NB4 (cell line): ENCODE measurements at regions not wholly inside any gene's neighbourhood (a gene's known extent, or its start where the extent isn't known, plus 50 kb on each side); places are given as distances from the start of the nearest gene placed in this dataset.

Source experiments
- POLR2A ChIP-seq: IDR thresholded peaks from 2 replicates; pipeline ENCODE4 v1.6.1; 2011; ENCODE audit warnings: mild to moderate bottlenecking; ENCODE audit not compliant: insufficient read length; ENCODE audit errors: extremely low read depth
- TF ChIP-seq, protein P1 (sequence below): IDR thresholded peaks from one replicate; pipeline ENCODE4 v1.5.1; 2012; ENCODE audit warnings: low read depth, low read length

DNA sequence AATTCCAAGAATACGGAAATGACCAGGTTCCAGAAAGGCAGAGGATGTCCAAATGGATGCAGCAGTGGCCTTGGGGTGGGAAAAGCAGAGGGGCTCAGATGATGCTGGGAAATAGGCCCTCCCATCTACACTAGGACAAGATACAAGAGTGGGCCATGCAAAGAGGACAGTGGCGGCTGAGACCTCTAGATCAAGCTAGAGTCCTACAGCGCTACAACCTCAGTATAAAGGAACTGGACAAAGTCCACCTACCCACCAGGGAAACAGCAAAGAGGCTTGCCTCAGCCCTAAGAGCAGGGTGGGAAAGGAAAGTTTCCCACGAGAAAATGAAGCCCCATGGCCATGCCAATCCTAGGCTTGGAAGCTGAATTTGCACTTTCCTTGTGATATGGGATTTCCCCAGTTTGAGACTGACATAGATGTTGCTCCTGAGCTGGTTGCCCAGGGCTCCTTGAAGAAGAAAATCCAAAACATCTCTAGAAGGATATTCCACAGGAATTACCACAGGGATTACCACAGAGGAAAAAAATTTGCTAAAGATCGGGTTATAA is 282.2 kb downstream of the MREG start:
- TF ChIP-seq, protein P1, sequence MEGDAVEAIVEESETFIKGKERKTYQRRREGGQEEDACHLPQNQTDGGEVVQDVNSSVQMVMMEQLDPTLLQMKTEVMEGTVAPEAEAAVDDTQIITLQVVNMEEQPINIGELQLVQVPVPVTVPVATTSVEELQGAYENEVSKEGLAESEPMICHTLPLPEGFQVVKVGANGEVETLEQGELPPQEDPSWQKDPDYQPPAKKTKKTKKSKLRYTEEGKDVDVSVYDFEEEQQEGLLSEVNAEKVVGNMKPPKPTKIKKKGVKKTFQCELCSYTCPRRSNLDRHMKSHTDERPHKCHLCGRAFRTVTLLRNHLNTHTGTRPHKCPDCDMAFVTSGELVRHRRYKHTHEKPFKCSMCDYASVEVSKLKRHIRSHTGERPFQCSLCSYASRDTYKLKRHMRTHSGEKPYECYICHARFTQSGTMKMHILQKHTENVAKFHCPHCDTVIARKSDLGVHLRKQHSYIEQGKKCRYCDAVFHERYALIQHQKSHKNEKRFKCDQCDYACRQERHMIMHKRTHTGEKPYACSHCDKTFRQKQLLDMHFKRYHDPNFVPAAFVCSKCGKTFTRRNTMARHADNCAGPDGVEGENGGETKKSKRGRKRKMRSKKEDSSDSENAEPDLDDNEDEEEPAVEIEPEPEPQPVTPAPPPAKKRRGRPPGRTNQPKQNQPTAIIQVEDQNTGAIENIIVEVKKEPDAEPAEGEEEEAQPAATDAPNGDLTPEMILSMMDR: no peak
- TF ChIP-seq POLR2A: no peak
